ENCODE measurements at regions not wholly inside any gene's neighbourhood (a gene's known extent, or its start where the extent isn't known, plus 50 kb on each side); places are given as distances from the start of the nearest gene placed in this dataset.

DNA sequence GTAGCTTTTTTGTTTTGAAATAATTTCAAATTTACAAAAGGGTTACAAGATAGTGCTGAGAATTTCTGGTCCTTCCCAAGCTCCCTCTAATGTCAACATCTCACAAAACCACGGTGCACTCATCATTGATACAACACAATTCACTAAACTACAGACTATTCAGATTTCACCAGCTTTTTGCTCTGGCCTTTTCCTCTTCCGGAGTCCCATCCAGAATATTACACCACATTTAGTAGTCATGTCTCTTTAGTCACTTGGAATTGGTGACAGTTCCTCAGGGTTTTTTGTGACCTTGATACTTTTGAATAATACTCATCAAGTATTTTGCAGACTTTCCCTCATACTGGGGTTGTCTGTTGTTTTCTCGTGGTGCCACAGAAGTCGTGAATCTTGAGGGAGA is 484.0 kb downstream of the GADD45G start:
- Histone ChIP-seq H3K9me3 (ENCODE audit: low read depth, low read length) (no peaks in the 10 kb centered on the region), H4K20me1 (ENCODE audit: insufficient read depth, low read length) (no peaks in the 10 kb centered on the region), H3K79me2 (ENCODE audit: insufficient read depth, low read length) (no peaks in the 10 kb centered on the region), H3K4me2 (ENCODE audit: insufficient read depth, low read length) (no peak overlapping the region), H3K36me3 (ENCODE audit: insufficient read depth, low read length) (no peaks in the 10 kb centered on the region), H3K27me3 (ENCODE audit: insufficient read depth, low read length) (no peaks in the 10 kb centered on the region), H2AFZ (ENCODE audit: low read length) (no peak overlapping the region), H3K27ac (ENCODE audit: low read depth, low read length) (no peak overlapping the region), H3K4me3 (ENCODE audit: insufficient read depth, low read length) (no peak overlapping the region), H3K4me1 (ENCODE audit: insufficient read depth, low read length) (no peaks in the 10 kb centered on the region)
- no peak for DNase-seq (ENCODE audit: insufficient read length, low spot score, missing footprints)
- TF ChIP-seq, protein P1, sequence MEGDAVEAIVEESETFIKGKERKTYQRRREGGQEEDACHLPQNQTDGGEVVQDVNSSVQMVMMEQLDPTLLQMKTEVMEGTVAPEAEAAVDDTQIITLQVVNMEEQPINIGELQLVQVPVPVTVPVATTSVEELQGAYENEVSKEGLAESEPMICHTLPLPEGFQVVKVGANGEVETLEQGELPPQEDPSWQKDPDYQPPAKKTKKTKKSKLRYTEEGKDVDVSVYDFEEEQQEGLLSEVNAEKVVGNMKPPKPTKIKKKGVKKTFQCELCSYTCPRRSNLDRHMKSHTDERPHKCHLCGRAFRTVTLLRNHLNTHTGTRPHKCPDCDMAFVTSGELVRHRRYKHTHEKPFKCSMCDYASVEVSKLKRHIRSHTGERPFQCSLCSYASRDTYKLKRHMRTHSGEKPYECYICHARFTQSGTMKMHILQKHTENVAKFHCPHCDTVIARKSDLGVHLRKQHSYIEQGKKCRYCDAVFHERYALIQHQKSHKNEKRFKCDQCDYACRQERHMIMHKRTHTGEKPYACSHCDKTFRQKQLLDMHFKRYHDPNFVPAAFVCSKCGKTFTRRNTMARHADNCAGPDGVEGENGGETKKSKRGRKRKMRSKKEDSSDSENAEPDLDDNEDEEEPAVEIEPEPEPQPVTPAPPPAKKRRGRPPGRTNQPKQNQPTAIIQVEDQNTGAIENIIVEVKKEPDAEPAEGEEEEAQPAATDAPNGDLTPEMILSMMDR (IDR thresholded peaks at IDR 0.05; ENCODE audit: extremely low read depth, low read depth, low read length) = no peak

DNA sequence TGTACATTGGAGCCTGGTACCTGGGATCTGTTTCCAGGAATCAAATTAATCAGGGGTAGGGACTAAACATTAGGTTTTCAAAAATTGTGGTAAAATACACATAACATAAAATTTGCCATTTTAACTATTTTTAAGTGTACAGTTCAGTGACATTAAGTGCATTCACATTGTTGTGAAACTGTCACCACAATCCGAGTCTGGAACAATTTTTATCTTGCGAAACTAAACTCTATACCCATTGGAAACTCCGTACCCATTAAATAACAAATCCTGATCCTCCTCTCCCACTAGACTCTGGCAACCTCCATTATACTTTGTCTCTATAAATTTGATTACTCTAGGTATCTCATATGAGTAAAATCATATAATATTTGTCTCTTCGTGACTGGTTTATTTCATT is 486.2 kb downstream of the GADD45G start:
- no peaks in the 10 kb centered on the region for H3K27me3 ChIP-seq (ENCODE audit: insufficient read depth, low read length)
- H4K20me1 ChIP-seq (ENCODE audit: insufficient read depth, low read length) = no peaks in the 10 kb centered on the region
- H3K4me3 ChIP-seq (ENCODE audit: insufficient read depth, low read length) = no peak overlapping the region
- H3K4me2 ChIP-seq (ENCODE audit: insufficient read depth, low read length) = no peak overlapping the region
- H3K79me2 ChIP-seq (ENCODE audit: insufficient read depth, low read length) = no peaks in the 10 kb centered on the region
- no peaks in the 10 kb centered on the region for H3K36me3 ChIP-seq (ENCODE audit: insufficient read depth, low read length)
- no peak for DNase-seq (ENCODE audit: insufficient read length, low spot score, missing footprints)
- TF ChIP-seq, protein P1 (IDR thresholded peaks at IDR 0.05; ENCODE audit: extremely low read depth, low read depth, low read length) = no peak
- H3K27ac ChIP-seq (ENCODE audit: low read depth, low read length) = no peak overlapping the region
- no peaks in the 10 kb centered on the region for H3K9me3 ChIP-seq (ENCODE audit: low read depth, low read length)
- H3K4me1 ChIP-seq (ENCODE audit: insufficient read depth, low read length) = no peaks in the 10 kb centered on the region
- no peak overlapping the region for H2AFZ ChIP-seq (ENCODE audit: low read length)

DNA sequence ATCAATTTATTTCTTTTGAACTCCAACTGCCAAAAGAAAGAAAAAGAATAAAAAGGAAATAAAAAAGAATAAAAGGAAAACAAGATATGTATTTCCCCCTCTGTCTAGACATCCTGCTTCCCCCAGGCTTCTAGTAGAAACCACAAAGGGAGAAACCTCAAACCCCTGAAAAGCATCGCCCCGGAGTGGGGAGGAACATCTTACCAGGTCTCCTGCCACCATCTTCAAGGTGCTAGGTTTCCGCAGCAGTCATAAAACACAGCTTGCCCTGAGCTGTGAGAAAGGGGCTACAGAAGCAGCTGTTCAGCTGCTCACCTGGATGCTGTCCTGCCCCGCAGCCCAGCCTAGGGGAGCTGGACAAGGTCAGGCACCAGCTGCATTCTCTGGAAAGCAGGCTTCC is 487.7 kb downstream of the GADD45G start:
- no peak overlapping the region for H3K4me3 ChIP-seq (ENCODE audit: insufficient read depth, low read length)

DNA sequence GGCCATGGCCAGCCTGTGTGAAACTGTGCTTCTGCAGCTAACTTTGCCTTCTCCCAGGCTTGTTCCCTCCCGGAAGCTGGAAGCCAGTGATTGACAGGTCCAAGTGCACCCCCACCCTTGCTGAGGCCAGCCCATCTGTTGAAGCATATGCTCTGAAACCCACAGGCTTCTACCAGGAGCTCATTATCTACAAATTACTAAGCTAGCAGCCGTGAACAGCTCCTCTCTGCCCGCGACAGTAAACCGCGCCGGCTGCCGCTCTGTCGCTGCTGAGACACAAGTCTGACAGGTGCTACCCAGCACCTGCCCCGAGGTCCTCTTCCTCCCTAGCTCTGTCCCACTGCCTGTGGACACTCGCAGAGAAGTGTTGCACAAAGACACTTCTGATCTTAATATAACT is 490.9 kb downstream of the GADD45G start:
- Histone ChIP-seq H3K27me3 (ENCODE audit: insufficient read depth, low read length) (no peaks in the 10 kb centered on the region), H3K9me3 (ENCODE audit: low read depth, low read length) (no peaks in the 10 kb centered on the region), H3K36me3 (ENCODE audit: insufficient read depth, low read length) (no peaks in the 10 kb centered on the region), H3K79me2 (ENCODE audit: insufficient read depth, low read length) (no peaks in the 10 kb centered on the region), H2AFZ (ENCODE audit: low read length) (no peak overlapping the region), H3K27ac (ENCODE audit: low read depth, low read length) (no peak overlapping the region), H3K4me1 (ENCODE audit: insufficient read depth, low read length) (no peaks in the 10 kb centered on the region), H3K4me3 (ENCODE audit: insufficient read depth, low read length) (no peak overlapping the region), H3K4me2 (ENCODE audit: insufficient read depth, low read length) (no peak overlapping the region), H4K20me1 (ENCODE audit: insufficient read depth, low read length) (no peaks in the 10 kb centered on the region)
- no peak for DNase-seq (ENCODE audit: insufficient read length, low spot score, missing footprints)
- TF ChIP-seq, protein P1 (IDR thresholded peaks at IDR 0.05; ENCODE audit: extremely low read depth, low read depth, low read length) = no peak

More for the DNA sequence above, 487.7 kb downstream of the GADD45G start:
- H3K36me3 ChIP-seq (ENCODE audit: insufficient read depth, low read length) = no peaks in the 10 kb centered on the region
- H4K20me1 ChIP-seq (ENCODE audit: insufficient read depth, low read length) = no peaks in the 10 kb centered on the region
- no peaks in the 10 kb centered on the region for H3K4me1 ChIP-seq (ENCODE audit: insufficient read depth, low read length)
- no peaks in the 10 kb centered on the region for H3K9me3 ChIP-seq (ENCODE audit: low read depth, low read length)
- H3K27ac ChIP-seq (ENCODE audit: low read depth, low read length) = no peak overlapping the region
- no peaks in the 10 kb centered on the region for H3K27me3 ChIP-seq (ENCODE audit: insufficient read depth, low read length)
- no peak for DNase-seq (ENCODE audit: insufficient read length, low spot score, missing footprints)
- TF ChIP-seq, protein P1 (IDR thresholded peaks at IDR 0.05; ENCODE audit: extremely low read depth, low read depth, low read length) = no peak
- no peak overlapping the region for H2AFZ ChIP-seq (ENCODE audit: low read length)
- no peaks in the 10 kb centered on the region for H3K79me2 ChIP-seq (ENCODE audit: insufficient read depth, low read length)
- no peak overlapping the region for H3K4me2 ChIP-seq (ENCODE audit: insufficient read depth, low read length)
